ENCODE measurements at regions not wholly inside any gene's neighbourhood (a gene's known extent, or its start where the extent isn't known, plus 50 kb on each side); places are given as distances from the start of the nearest gene placed in this dataset.
A peak's percentile ranks its signal among the peaks of the same experiment; 100 is the strongest.

- Mint-ChIP-seq H3K4me1 (peaks cover 48% of the 10 kb centered on the region), H3K36me3 (no peaks in the 10 kb centered on the region), H3K4me3 (peak overlapping the region in 1 of 2 donors; percentile 47), H3K27ac (peak overlapping the region in 2 of 7 donors; percentile 50 to 61), H3K27me3 (ENCODE audit: low read depth in 3 of 3) (peaks cover 1 to 3% (median 2%) of the 10 kb centered on the region in 3 donors), H3K9me3 (no peaks in the 10 kb centered on the region)
- peak overlapping the region; percentile 19 to 35 (median 21) for H3K4me3 ChIP-seq (replicated peaks in 1 of 3; ENCODE audit: low read depth in 2 of 3, low read length in 3 of 3)
- no CpG with 5 or more reads among the region's 2 CpGs for WGBS (ENCODE audit: insufficient coverage)
- no peak for DNase-seq
- no peaks in the 10 kb centered on the region for H3K27me3 ChIP-seq (ENCODE audit: control insufficient read depth in 2 of 2, insufficient read depth in 2 of 2, low read length in 2 of 2)
- no peak for TF ChIP-seq CTCF (IDR thresholded peaks at IDR 0.05)
- peak overlapping the region; percentile 34 for H3K4me2 ChIP-seq (replicated peaks; ENCODE audit: extremely low read depth, low read length, poor library complexity, severe bottlenecking)
- no peak overlapping the region for H3K9ac ChIP-seq (ENCODE audit: insufficient read depth, low read length, poor library complexity, severe bottlenecking)
- H4K20me1 ChIP-seq (ENCODE audit: insufficient read depth, low read length): no peaks in the 10 kb centered on the region
- H3K4me1 ChIP-seq (ENCODE audit: control insufficient read depth in 1 of 2, insufficient read depth in 2 of 2, low read length in 2 of 2): peaks cover 5 to 10% of the 10 kb centered on the region in 2 donors
- H3K9me3 ChIP-seq (replicated peaks in 1 of 2; ENCODE audit: control insufficient read depth in 1 of 2, insufficient read depth in 1 of 2, low read length in 2 of 2): no peaks in the 10 kb centered on the region
- peak overlapping the region; percentile 38 for H2AFZ ChIP-seq (ENCODE audit: insufficient read depth, low read depth, low read length, poor library complexity, severe bottlenecking)
- intact Hi-C loops (cut with micrococcal nuclease): no loop called here
- no peaks in the 10 kb centered on the region for H3K36me3 ChIP-seq (replicated peaks in 1 of 2; ENCODE audit: control insufficient read depth in 1 of 2, insufficient read depth in 2 of 2, low read length in 2 of 2)
- H3K79me2 ChIP-seq (ENCODE audit: insufficient read depth, low read length): no peaks in the 10 kb centered on the region
- peak overlapping the region in 1 of 2 donors; percentile 5 for H3K27ac ChIP-seq (ENCODE audit: low read depth in 1 of 2, low read length in 2 of 2)
These were observed 360.6 kb upstream of the PRR16 start for GRCh38 chr5:120103495-120103894.

GRCh38 chr5:120106912-120107525, 357.1 kb upstream of the PRR16 start:
- no peaks in the 10 kb centered on the region for H3K27me3 ChIP-seq (ENCODE audit: control insufficient read depth in 2 of 2, insufficient read depth in 2 of 2, low read length in 2 of 2)
- H3K79me2 ChIP-seq (ENCODE audit: insufficient read depth, low read length): no peaks in the 10 kb centered on the region
- peaks cover 0 to 5% of the 10 kb centered on the region in 2 donors for H3K4me1 ChIP-seq (ENCODE audit: control insufficient read depth in 1 of 2, insufficient read depth in 2 of 2, low read length in 2 of 2)
- peak; percentile 34 for TF ChIP-seq CTCF (IDR thresholded peaks at IDR 0.05)
- peaks cover 1 to 3% (median 2%) of the 10 kb centered on the region in 3 donors for H3K27me3 Mint-ChIP-seq (ENCODE audit: low read depth in 3 of 3)
- no peaks in the 10 kb centered on the region for H3K36me3 Mint-ChIP-seq
- H3K9me3 ChIP-seq (replicated peaks in 1 of 2; ENCODE audit: control insufficient read depth in 1 of 2, insufficient read depth in 1 of 2, low read length in 2 of 2): no peaks in the 10 kb centered on the region
- 67% methylated on average over 1 of the region's 1 CpG for WGBS (ENCODE audit: insufficient coverage)
- H3K9me3 Mint-ChIP-seq: peaks cover 0 to 1% (median 0%) of the 10 kb centered on the region in 7 donors
- H3K4me3 ChIP-seq (replicated peaks in 1 of 3; ENCODE audit: low read depth in 2 of 3, low read length in 3 of 3): no peak overlapping the region
- no peak overlapping the region for H3K9ac ChIP-seq (ENCODE audit: insufficient read depth, low read length, poor library complexity, severe bottlenecking)
- H3K36me3 ChIP-seq (replicated peaks in 1 of 2; ENCODE audit: control insufficient read depth in 1 of 2, insufficient read depth in 2 of 2, low read length in 2 of 2): no peaks in the 10 kb centered on the region
- H3K4me2 ChIP-seq (replicated peaks; ENCODE audit: extremely low read depth, low read length, poor library complexity, severe bottlenecking): no peak overlapping the region
- DNase-seq: no peak
- no peak overlapping the region for H3K4me3 Mint-ChIP-seq
- H3K27ac Mint-ChIP-seq: peak overlapping the region in 2 of 7 donors; percentile 45 to 79
- intact Hi-C loops (cut with micrococcal nuclease): no loop called here
- H3K27ac ChIP-seq (ENCODE audit: low read depth in 1 of 2, low read length in 2 of 2): no peak overlapping the region
- no peak overlapping the region for H2AFZ ChIP-seq (ENCODE audit: insufficient read depth, low read depth, low read length, poor library complexity, severe bottlenecking)
- no peaks in the 10 kb centered on the region for H4K20me1 ChIP-seq (ENCODE audit: insufficient read depth, low read length)
- peaks cover 29% of the 10 kb centered on the region for H3K4me1 Mint-ChIP-seq
